GM19328 (cell line): ENCODE measurements at regions not wholly inside any gene's neighbourhood (a gene's known extent, or its start where the extent isn't known, plus 50 kb on each side); places are given as distances from the start of the nearest gene placed in this dataset.
"Not testable (repeated sequence)": the region's sequence is repeated elsewhere in the genome, so short reads cannot be mapped to it uniquely, and the experiment has no call there.

Experiments
- ATAC-seq: cut with Tn5 transposase; IDR thresholded peaks from one replicate; pipeline ENCODE4 v1.9.1; 2021; ENCODE audit warnings: mild to moderate bottlenecking, moderate library complexity; ENCODE audit not compliant: unreplicated experiment

- ATAC-seq = no peak
These were observed 1006.8 kb downstream of the ADGRL2 start for GRCh38 chr1:82807563-82807962.

GRCh38 chr1:82806133-82806532 is 1005.4 kb downstream of the ADGRL2 start:
- ATAC-seq = no peak

- ATAC-seq = no peak
These were observed 1000.4 kb downstream of the ADGRL2 start for GRCh38 chr1:82801176-82801575.

- ATAC-seq = no peak
These were observed 1000.0 kb downstream of the ADGRL2 start for GRCh38 chr1:82800721-82801120.

DNA sequence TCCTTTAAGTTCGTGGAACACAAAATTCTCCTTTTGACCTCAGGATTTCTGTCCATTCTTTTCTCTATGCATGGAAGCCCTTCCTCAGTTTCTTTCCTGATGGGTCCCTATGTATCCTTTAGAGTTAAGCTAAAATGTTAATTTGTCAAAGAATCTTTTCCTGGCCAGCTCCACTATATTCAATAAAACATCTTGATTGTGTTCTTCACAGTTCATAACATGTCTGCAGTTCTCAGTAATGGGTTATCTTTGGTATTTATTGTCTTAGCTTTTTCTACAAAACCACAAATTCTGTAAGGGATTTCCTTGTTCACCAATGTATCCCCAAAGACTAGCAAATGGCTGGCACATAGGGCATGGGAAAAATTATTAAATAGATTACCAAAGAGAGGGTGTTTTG is 998.5 kb downstream of the ADGRL2 start:
- ATAC-seq = no peak

DNA sequence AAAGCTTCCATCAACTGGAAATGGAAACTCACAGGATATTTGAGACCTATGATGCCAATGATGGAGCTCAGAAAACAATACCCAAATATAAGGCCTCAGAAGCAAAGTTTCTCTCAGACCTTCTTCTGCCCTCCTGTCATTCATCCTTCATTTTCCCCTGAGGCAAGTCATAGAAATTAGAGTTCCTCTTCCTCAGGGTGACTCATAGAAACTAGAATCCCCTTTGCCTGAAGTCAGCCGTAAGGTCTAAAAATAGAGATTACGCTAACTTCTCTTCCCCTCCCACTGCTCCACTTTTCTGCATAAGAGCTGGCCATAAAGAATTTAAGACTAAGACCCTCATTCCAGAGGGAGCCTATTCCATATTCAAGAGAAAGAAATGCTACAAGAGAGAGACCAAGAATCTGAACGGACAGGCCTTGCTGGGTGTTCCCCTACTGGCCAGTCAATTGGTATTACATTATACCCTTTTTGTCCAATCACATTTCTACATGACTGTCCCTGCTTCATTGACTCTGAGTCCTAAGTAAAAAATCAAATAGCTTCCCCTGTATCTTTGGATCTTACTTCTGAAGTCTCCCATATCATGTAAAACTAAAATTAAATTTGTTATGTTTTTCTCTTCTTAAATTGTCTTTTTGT is 994.9 kb downstream of the ADGRL2 start:
- ATAC-seq = no peak

GRCh38 chr1:82792151-82792550 is 991.4 kb downstream of the ADGRL2 start:
- no peak for ATAC-seq

DNA sequence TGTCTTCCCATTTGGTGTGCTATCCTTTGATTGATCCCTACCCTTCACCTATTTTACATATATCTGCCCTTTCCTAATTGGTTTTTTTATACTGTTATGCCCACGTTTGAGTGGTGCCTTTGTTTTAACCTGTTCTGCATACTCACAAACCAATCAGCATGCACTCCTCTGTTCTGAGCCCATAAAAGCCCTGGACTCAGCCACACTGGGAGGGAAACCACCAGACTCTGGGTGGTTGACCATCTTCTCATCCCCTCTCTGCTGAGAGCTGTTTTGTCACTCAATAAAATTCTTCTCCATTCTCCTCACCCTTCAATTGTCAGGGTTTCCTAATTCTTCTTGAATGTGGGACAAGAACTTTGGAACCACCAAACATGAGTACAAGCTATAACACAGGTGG is 989.8 kb downstream of the ADGRL2 start:
- ATAC-seq = no peak

- no peak for ATAC-seq
These were observed 987.9 kb downstream of the ADGRL2 start for GRCh38 chr1:82788660-82789059.

DNA sequence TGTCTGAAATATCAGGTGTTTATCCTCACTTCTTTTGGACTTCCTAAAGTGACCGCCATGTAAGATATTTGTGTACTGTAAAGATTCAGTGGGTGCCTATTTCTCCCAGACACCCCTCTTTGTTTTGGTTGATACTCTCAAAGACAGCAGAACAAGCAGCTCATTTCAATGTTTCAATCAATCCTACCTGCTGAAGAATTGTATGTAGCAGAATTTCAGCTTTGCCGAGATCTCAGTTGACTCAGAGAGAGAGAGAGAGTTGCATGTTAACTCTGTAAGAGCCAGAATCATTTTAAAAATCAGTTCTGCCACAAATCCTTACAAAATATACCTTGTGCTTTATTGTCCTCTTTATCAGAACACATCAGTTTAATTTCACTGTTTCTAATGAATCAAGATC is 987.3 kb downstream of the ADGRL2 start:
- no peak for ATAC-seq

- no peak for ATAC-seq
These were observed 986.1 kb downstream of the ADGRL2 start for GRCh38 chr1:82786883-82787282.

DNA sequence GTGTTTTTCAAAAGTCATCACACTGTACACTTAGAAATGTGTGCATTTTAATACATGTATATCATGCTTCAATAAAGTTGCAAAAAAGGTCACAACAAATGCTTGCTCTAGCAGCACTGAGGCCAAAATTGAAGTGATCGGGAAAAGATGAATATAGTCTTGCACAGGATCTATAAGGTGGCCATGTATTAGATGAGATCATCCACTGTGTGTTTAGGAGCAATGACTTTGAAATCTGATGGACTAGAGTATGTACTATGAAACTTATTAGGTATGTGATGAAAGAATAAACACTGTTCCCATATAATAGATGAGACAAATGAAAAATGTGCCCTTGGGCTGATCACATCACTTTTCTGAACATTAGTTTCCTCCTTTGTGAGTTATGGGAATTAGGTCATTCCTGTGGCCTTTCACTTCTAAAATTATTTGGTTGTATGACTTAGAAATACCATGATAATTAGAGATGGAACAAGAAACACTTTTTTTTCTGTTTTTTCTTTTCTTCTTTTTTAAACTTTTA is 984.6 kb downstream of the ADGRL2 start:
- ATAC-seq = no peak

- ATAC-seq = no peak
These were observed 982.3 kb downstream of the ADGRL2 start for GRCh38 chr1:82783044-82783443.

- no peak for ATAC-seq
These were observed 981.9 kb downstream of the ADGRL2 start for GRCh38 chr1:82782599-82782998.

- ATAC-seq = no peak
These were observed 977.9 kb downstream of the ADGRL2 start for GRCh38 chr1:82778612-82779011.

DNA sequence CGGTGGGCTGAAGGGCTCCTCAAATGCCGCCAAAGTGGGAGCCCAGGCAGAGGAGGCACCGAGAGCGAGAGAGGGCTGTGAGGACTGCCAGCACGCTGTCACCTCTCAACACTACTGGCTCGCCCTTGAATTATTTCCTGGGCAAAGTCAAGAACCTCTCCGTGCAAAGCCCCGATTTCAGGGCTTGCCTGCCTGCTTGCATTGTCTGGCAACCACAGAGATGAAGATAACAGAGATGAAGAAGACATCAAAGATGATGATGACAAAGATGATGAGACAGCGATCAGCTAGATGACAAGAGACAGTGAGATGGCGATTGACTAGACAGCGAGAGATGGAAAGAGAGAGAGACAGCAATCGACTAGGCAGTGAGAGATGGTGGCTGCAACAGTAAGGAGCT is 976.5 kb downstream of the ADGRL2 start:
- no peak for ATAC-seq

GRCh38 chr1:82776730-82777129 is 976.0 kb downstream of the ADGRL2 start:
- ATAC-seq = not testable (repeated sequence)

DNA sequence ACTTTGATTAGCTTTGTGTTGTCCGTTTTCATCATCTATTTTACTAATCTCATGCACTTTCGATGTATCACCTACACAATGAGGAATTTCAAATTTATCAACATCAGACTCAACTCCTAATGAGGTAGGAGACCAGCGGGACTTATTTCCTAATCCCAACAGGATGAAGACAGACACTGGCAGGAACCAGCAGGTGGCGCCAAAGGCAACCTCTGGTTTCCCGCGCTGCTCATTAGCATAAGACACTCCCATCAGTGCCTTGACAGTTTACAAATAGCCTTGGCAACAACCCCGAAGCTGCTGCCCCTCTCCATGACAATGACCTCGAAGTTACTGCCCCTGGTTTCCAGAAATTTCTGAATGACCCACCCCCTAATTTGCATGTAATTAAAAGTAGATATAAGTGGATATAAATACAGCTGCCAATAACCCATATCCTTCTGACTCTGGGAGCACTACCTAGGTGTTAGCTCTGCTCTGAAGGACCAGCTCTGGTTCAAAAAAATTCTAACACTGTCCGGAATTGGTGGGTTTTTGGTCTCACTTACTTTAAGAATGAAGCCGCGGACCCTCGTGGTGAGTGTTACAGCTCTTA is 974.8 kb downstream of the ADGRL2 start:
- no peak for ATAC-seq

DNA sequence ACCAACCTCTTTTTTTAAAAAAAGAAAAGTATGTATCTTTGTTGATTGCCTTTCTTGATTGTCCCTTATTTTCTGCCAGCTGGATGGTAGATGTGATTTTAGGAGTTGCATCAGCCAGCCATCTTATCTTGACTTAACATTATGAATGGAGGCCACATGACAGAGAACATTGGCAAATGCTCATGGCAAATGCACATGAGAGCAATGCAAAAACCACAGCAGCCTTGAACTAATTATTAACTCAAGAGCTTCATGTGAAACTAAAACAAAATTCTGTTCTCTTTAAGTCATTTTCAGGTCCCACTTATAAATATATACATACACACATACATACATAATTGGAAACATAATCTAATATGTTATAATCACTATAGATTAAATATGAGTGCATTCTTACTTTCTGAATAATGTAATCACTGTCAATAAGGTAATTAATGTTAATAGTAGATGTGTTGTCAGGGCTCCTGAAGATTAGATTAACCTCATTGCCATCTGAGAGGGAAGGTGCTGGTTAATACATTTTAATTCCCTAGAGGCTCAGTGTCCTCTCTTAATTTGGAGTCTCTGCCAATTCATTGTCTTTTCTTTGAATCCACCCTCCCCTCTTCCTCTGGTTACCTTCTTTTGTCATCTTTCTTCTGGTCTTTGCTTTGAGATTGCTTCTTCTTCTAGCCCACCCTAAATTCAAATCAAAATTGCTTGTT is 962.2 kb downstream of the ADGRL2 start:
- ATAC-seq = peak; percentile 65

DNA sequence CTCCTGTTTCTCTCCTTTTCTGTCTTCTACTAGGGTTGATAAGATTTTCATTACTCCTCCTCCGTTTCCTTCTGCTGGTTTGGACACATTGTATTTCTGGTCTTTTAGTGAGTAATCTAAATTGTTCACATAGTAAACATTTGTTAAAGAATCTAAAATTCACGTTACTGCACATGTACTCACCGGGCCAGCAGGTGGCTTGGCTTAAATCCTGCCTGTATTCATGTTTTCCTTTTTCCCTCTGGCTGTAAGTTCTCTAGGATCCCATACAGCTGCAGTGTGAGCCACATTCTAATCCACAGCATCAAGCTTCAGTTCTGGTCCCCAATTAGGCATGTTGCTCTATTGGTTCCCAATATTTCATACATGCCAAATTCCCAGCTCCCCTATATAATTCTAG is 958.3 kb downstream of the ADGRL2 start:
- ATAC-seq = no peak

GRCh38 chr1:82755671-82756070 is 954.9 kb downstream of the ADGRL2 start:
- ATAC-seq = no peak

DNA sequence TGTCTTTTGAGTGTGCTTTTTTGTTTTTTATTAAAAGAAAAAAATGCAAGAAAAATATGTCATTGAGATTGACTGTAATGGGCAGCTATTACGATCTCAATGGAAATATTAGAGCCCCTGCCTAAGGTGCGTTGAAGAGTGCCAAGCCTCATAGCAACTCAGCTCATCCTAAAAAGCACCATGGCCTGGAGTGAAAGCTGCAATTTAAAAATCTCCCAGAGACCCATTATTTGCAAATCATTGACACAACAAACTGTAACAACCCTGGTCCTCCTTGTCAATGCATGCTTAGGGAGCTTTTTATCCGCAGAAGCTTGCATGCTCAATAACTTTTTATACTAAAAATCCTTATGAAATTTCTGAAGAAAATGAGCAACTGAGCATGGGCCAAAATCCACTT is 954.5 kb downstream of the ADGRL2 start:
- no peak for ATAC-seq
